CD14-positive monocyte (primary cell): ENCODE measurements at regions not wholly inside any gene's neighbourhood (a gene's known extent, or its start where the extent isn't known, plus 50 kb on each side); places are given as distances from the start of the nearest gene placed in this dataset.

ENCODE experiments used
- DNase-seq, 3 donors: peaks; one replicate each; pipeline ENCODE4 v3.0.0-alpha.2; 2011 to 2022
- H2AFZ ChIP-seq: 2 replicates; pipeline ENCODE4 v1.6.0; 2012; ENCODE audit warnings: mild to moderate bottlenecking, low read depth, low read length, inconsistent platforms; ENCODE audit not compliant: insufficient read depth, poor library complexity, severe bottlenecking
- H3K27ac ChIP-seq, 2 donors: 1 replicate in 1 of 2; 2 replicates in 1 of 2; pipeline ENCODE4 v1.5.1; 2012 to 2013; ENCODE audit warnings: low read length in 2 of 2, control low read depth in 1 of 2, inconsistent platforms in 1 of 2, low read depth in 1 of 2, mild to moderate bottlenecking in 1 of 2
- H3K27me3 ChIP-seq, 2 donors: one replicate each; pipeline versions ENCODE4 v1.6.0 to v1.6.1; 2011 to 2013; ENCODE audit warnings: low read length in 2 of 2; ENCODE audit not compliant: control insufficient read depth in 2 of 2, insufficient read depth in 2 of 2
- H3K36me3 ChIP-seq, 2 donors: replicated peaks in 1 of 2; 1 replicate in 1 of 2; 2 replicates in 1 of 2; pipeline versions ENCODE4 v1.5.1 to v1.6.1; 2012 to 2013; ENCODE audit warnings: low read length in 2 of 2, control low read depth in 1 of 2, inconsistent platforms in 1 of 2, mild to moderate bottlenecking in 1 of 2; ENCODE audit not compliant: insufficient read depth in 2 of 2, control insufficient read depth in 1 of 2
- H3K4me1 ChIP-seq, 2 donors: 1 replicate in 1 of 2; 2 replicates in 1 of 2; pipeline versions ENCODE4 v1.5.1 to v1.6.1; 2012 to 2013; ENCODE audit warnings: low read length in 2 of 2, control low read depth in 1 of 2, inconsistent platforms in 1 of 2, mild to moderate bottlenecking in 1 of 2, moderate library complexity in 1 of 2; ENCODE audit not compliant: insufficient read depth in 2 of 2, control insufficient read depth in 1 of 2
- H3K4me2 ChIP-seq: replicated peaks from 2 replicates; pipeline ENCODE3; 2012; ENCODE audit warnings: low read length, moderate library complexity, mild to moderate bottlenecking; ENCODE audit not compliant: poor library complexity, severe bottlenecking; ENCODE audit errors: extremely low read depth
- H3K4me3 ChIP-seq, 3 experiments: fragments of 200-600 bp in 1 of 3; sonication (generic) in 1 of 3; replicated peaks in 1 of 3; 1 replicate in 2 of 3; 2 replicates in 1 of 3; pipeline ENCODE4 v1.5.1; 2011 to 2013; ENCODE audit warnings: low read length in 3 of 3, mild to moderate bottlenecking in 3 of 3, control low read depth in 2 of 3, low read depth in 2 of 3, inconsistent platforms in 1 of 3, moderate library complexity in 1 of 3
- H3K79me2 ChIP-seq: 2 replicates; pipeline ENCODE4 v1.6.0; 2012; ENCODE audit warnings: mild to moderate bottlenecking, control low read depth, inconsistent platforms, low read length, moderate library complexity; ENCODE audit not compliant: insufficient read depth
- H3K9ac ChIP-seq: 2 replicates; pipeline ENCODE4 v1.6.0; 2017; ENCODE audit warnings: low read length, mild to moderate bottlenecking; ENCODE audit not compliant: insufficient read depth, poor library complexity, severe bottlenecking
- H3K9me3 ChIP-seq, 2 donors: replicated peaks in 1 of 2; 1 replicate in 1 of 2; 2 replicates in 1 of 2; pipeline versions ENCODE4 v1.5.1 to v1.6.1; 2012 to 2013; ENCODE audit warnings: low read length in 2 of 2, control low read depth in 1 of 2; ENCODE audit not compliant: control insufficient read depth in 1 of 2, insufficient read depth in 1 of 2
- H4K20me1 ChIP-seq: 2 replicates; pipeline ENCODE4 v1.6.0; 2012; ENCODE audit warnings: mild to moderate bottlenecking, low read length, control low read depth, moderate library complexity; ENCODE audit not compliant: insufficient read depth
- H3K27ac Mint-ChIP-seq, 7 donors: one replicate each; pipeline ENCODE4 v1.8.0; 2020; ENCODE audit warnings: mild to moderate bottlenecking in 7 of 7, mixed read lengths in 7 of 7, moderate library complexity in 6 of 7, inconsistent platforms in 2 of 7
- H3K27me3 Mint-ChIP-seq, 3 donors: one replicate each; pipeline ENCODE4 v1.8.0; 2021 to 2022; ENCODE audit warnings: low read depth in 3 of 3, mild to moderate bottlenecking in 3 of 3, mixed read lengths in 3 of 3, moderate library complexity in 3 of 3, inconsistent platforms in 1 of 3
- H3K36me3 Mint-ChIP-seq, 2 donors: one replicate each; pipeline ENCODE4 v1.8.0; 2020; ENCODE audit warnings: mixed read lengths in 2 of 2, inconsistent platforms in 1 of 2, mild to moderate bottlenecking in 1 of 2
- H3K4me1 Mint-ChIP-seq: one replicate; pipeline ENCODE4 v1.8.0; 2020; ENCODE audit warnings: mild to moderate bottlenecking, mixed read lengths
- H3K4me3 Mint-ChIP-seq, 2 donors: one replicate each; pipeline ENCODE4 v1.8.0; 2020; ENCODE audit warnings: mild to moderate bottlenecking in 2 of 2, mixed read lengths in 2 of 2, moderate library complexity in 1 of 2
- H3K9me3 Mint-ChIP-seq, 7 donors: one replicate each; pipeline ENCODE4 v1.8.0; 2020 to 2022; ENCODE audit warnings: mixed read lengths in 7 of 7, mild to moderate bottlenecking in 6 of 7, moderate library complexity in 6 of 7, inconsistent platforms in 2 of 7
- WGBS: methylation state at CpG from one replicate; pipeline ENCODE4 v1.1.5; 2013; ENCODE audit warnings: missing lambda C conversion rate; ENCODE audit not compliant: insufficient coverage; 5-methylcytosine and 5-hydroxymethylcytosine counted together
- intact Hi-C, 2 donors: fragments of 100-400 bp; cut with micrococcal nuclease; formaldehyde crosslinking; loops; one replicate each; pipeline versions ENCODE4 v1.15.0 to v1.15.1; 2023
- TF ChIP-seq, protein P1 (sequence below): fragments of 200-600 bp; IDR thresholded peaks from one replicate; pipeline ENCODE4 v1.8.0; 2022; ENCODE audit warnings: antibody characterized with exemption, mild to moderate bottlenecking

DNA sequence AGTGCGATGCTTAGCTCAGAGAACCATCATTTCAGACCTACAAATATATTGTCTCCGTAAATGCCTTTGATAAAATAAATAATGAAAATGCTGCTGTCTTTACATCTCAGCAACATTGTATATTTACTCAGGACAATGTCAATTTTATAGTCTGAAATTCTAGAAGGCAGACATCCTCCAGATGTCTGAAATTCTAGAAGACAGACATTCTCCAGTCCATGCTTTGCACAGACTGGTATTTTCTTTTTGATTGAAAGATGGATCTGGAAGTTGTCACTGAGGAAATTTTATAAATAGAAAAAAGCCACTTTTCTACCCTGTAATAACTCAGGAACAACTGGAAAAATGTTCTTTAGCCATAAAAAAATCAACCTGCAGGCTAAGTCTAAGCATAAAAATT is 2293.3 kb downstream of the PCDH9 start:
- TF ChIP-seq, protein P1, sequence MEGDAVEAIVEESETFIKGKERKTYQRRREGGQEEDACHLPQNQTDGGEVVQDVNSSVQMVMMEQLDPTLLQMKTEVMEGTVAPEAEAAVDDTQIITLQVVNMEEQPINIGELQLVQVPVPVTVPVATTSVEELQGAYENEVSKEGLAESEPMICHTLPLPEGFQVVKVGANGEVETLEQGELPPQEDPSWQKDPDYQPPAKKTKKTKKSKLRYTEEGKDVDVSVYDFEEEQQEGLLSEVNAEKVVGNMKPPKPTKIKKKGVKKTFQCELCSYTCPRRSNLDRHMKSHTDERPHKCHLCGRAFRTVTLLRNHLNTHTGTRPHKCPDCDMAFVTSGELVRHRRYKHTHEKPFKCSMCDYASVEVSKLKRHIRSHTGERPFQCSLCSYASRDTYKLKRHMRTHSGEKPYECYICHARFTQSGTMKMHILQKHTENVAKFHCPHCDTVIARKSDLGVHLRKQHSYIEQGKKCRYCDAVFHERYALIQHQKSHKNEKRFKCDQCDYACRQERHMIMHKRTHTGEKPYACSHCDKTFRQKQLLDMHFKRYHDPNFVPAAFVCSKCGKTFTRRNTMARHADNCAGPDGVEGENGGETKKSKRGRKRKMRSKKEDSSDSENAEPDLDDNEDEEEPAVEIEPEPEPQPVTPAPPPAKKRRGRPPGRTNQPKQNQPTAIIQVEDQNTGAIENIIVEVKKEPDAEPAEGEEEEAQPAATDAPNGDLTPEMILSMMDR, result no peak
- H3K27ac Mint-ChIP-seq, result no peak overlapping the region
- H3K36me3 Mint-ChIP-seq, result no peaks in the 10 kb centered on the region
- H3K9me3 Mint-ChIP-seq, result peaks cover 0 to 11% (median 3%) of the 10 kb centered on the region in 7 donors
- H3K4me1 Mint-ChIP-seq, result no peaks in the 10 kb centered on the region
- Histone ChIP-seq H3K9ac (no peak overlapping the region), H3K4me1 (no peaks in the 10 kb centered on the region), H3K4me3 (no peak overlapping the region), H3K79me2 (no peaks in the 10 kb centered on the region), H3K27me3 (no peaks in the 10 kb centered on the region), H2AFZ (no peak overlapping the region), H4K20me1 (no peaks in the 10 kb centered on the region), H3K36me3 (no peaks in the 10 kb centered on the region), H3K27ac (no peak overlapping the region), H3K9me3 (peaks cover 7 to 9% of the 10 kb centered on the region in 2 donors), H3K4me2 (no peak overlapping the region)
- no peak overlapping the region for H3K4me3 Mint-ChIP-seq
- WGBS, result no CpG with 5 or more reads among the region's 2 CpGs
- no peaks in the 10 kb centered on the region for H3K27me3 Mint-ChIP-seq
- intact Hi-C loops, result no loop called here
- DNase-seq, result no peak

GRCh38 chr13:64935441-64935840 is 2294.7 kb downstream of the PCDH9 start:
- intact Hi-C loops, result no loop called here
- Mint-ChIP-seq H3K4me1 (no peaks in the 10 kb centered on the region), H3K4me3 (no peak overlapping the region), H3K36me3 (no peaks in the 10 kb centered on the region), H3K9me3 (peaks cover 0 to 2% (median 0%) of the 10 kb centered on the region in 7 donors), H3K27me3 (no peaks in the 10 kb centered on the region), H3K27ac (no peak overlapping the region)
- H3K27ac ChIP-seq, result no peak overlapping the region
- no peaks in the 10 kb centered on the region for H3K4me1 ChIP-seq
- no peaks in the 10 kb centered on the region for H3K9me3 ChIP-seq
- no peak overlapping the region for H3K9ac ChIP-seq
- no peak overlapping the region for H2AFZ ChIP-seq
- H3K79me2 ChIP-seq, result no peaks in the 10 kb centered on the region
- H3K36me3 ChIP-seq, result no peaks in the 10 kb centered on the region
- no peaks in the 10 kb centered on the region for H4K20me1 ChIP-seq
- DNase-seq, result no peak
- TF ChIP-seq, protein P1, result no peak
- H3K4me2 ChIP-seq, result no peak overlapping the region
- no peak overlapping the region for H3K4me3 ChIP-seq
- H3K27me3 ChIP-seq, result no peaks in the 10 kb centered on the region
